IMR-90 (cell line): ENCODE measurements at regions not wholly inside any gene's neighbourhood (a gene's known extent, or its start where the extent isn't known, plus 50 kb on each side); places are given as distances from the start of the nearest gene placed in this dataset.

Source experiments
- ATAC-seq: fragments of 200-7000 bp; cut with Tn5 transposase; 2 replicates; pipeline ENCODE4 v1.9.1; 2020; ENCODE audit warnings: low read depth, mild to moderate bottlenecking, moderate library complexity
- BruUV-seq: library from RNA; stranded (reverse); fragments of 400-500 nt; replicated peaks from 2 replicates; lab custom pipeline; 2021; lab: Mats Ljungman, UMichigan
- CTCF ChIA-PET: fragments of 300-600 bp; formaldehyde crosslinking; extraction: SDS; loops from one replicate; lab custom pipeline; 2021; ENCODE audit warnings: antibody characterized with exemption; lab: Yijun Ruan, JAX
- POLR2A ChIA-PET: fragments of 300-600 bp; sonication (Branson Sonifier 250); formaldehyde crosslinking; loops from one replicate; lab custom pipeline; 2022; ENCODE audit warnings: antibody characterized with exemption; ENCODE audit not compliant: unreplicated experiment; lab: Charles Lee
- DNase-seq: peaks from one replicate; pipeline ENCODE4 v3.0.0; 2013
- H2AFZ ChIP-seq: replicated peaks from 2 replicates; pipeline ENCODE3; 2013; ENCODE audit warnings: low read length, mild to moderate bottlenecking; ENCODE audit not compliant: poor library complexity
- H2AK5ac ChIP-seq: 2 replicates; pipeline ENCODE4 v1.6.1; 2013; ENCODE audit warnings: low read depth, low read length, inconsistent platforms
- H2AK9ac ChIP-seq: replicated peaks from 2 replicates; pipeline ENCODE3; 2013; ENCODE audit warnings: mild to moderate bottlenecking, low read depth, low read length, moderate library complexity; ENCODE audit not compliant: poor library complexity
- H2BK120ac ChIP-seq: 2 replicates; pipeline ENCODE4 v1.6.1; 2013; ENCODE audit warnings: low read depth, low read length, inconsistent platforms
- H2BK15ac ChIP-seq: 3 replicates; pipeline ENCODE4 v1.6.1; 2013; ENCODE audit warnings: low read depth, low read length, inconsistent platforms
- H2BK20ac ChIP-seq: 2 replicates; pipeline ENCODE4 v1.6.1; 2013; ENCODE audit warnings: low read depth, mild to moderate bottlenecking, inconsistent platforms, low read length, moderate library complexity
- H2BK5ac ChIP-seq: 2 replicates; pipeline ENCODE4 v1.6.1; 2013; ENCODE audit warnings: mild to moderate bottlenecking, low read depth, low read length, inconsistent platforms; ENCODE audit not compliant: poor library complexity, severe bottlenecking
- H3K14ac ChIP-seq: replicated peaks from 2 replicates; pipeline ENCODE4 v1.6.1; 2013; ENCODE audit warnings: low read depth, low read length, inconsistent platforms
- H3K18ac ChIP-seq: 2 replicates; pipeline ENCODE4 v1.6.1; 2013; ENCODE audit warnings: low read depth, low read length, control low read depth
- H3K23ac ChIP-seq: 2 replicates; pipeline ENCODE4 v1.6.1; 2013; ENCODE audit warnings: low read depth, low read length, inconsistent platforms
- H3K27ac ChIP-seq: 2 replicates; pipeline ENCODE4 v1.5.1; 2013; ENCODE audit warnings: mild to moderate bottlenecking, control low read depth, low read length; ENCODE audit not compliant: insufficient read depth
- H3K27me3 ChIP-seq: 2 replicates; pipeline ENCODE4 v1.6.1; 2013; ENCODE audit warnings: low read length; ENCODE audit not compliant: control insufficient read depth, insufficient read depth
- H3K36me3 ChIP-seq: 2 replicates; pipeline ENCODE4 v1.6.1; 2013; ENCODE audit warnings: low read length, mixed read lengths; ENCODE audit not compliant: control insufficient read depth, insufficient read depth
- H3K4ac ChIP-seq: 2 replicates; pipeline ENCODE4 v1.6.1; 2013; ENCODE audit warnings: low read depth, low read length, inconsistent platforms
- H3K4me1 ChIP-seq: 2 replicates; pipeline ENCODE4 v1.6.1; 2013; ENCODE audit warnings: low read length, mixed read lengths; ENCODE audit not compliant: control insufficient read depth, insufficient read depth
- H3K4me2 ChIP-seq: 2 replicates; pipeline ENCODE4 v1.6.1; 2013; ENCODE audit warnings: low read depth, mild to moderate bottlenecking, control low read depth, low read length, moderate library complexity
- H3K4me3 ChIP-seq: 2 replicates; pipeline ENCODE4 v1.5.1; 2013; ENCODE audit warnings: low read depth, mild to moderate bottlenecking, control low read depth, low read length, moderate library complexity; ENCODE audit not compliant: insufficient read depth
- H3K56ac ChIP-seq: 2 replicates; pipeline ENCODE4 v1.6.1; 2013; ENCODE audit warnings: low read length, inconsistent platforms; ENCODE audit not compliant: insufficient read depth; ENCODE audit errors: extremely low read depth
- H3K79me1 ChIP-seq, 2 experiments: 2 replicates each; pipeline ENCODE4 v1.6.1; 2013; ENCODE audit warnings: low read length in 2 of 2, inconsistent platforms in 1 of 2, low read depth in 1 of 2
- H3K9ac ChIP-seq: 2 replicates; pipeline ENCODE4 v1.6.1; 2013; ENCODE audit warnings: low read depth, low read length, control low read depth
- H3K9me1 ChIP-seq: 2 replicates; pipeline ENCODE4 v1.6.1; 2013; ENCODE audit warnings: low read length, inconsistent platforms; ENCODE audit not compliant: insufficient read depth
- H3K9me3 ChIP-seq: 2 replicates; pipeline ENCODE4 v1.6.1; 2013; ENCODE audit warnings: low read length; ENCODE audit not compliant: control insufficient read depth, insufficient read depth
- H4K20me1 ChIP-seq: 2 replicates; pipeline ENCODE4 v1.6.1; 2013; ENCODE audit warnings: low read length, inconsistent platforms; ENCODE audit not compliant: insufficient read depth
- H4K5ac ChIP-seq: 2 replicates; pipeline ENCODE4 v1.6.1; 2013; ENCODE audit warnings: mild to moderate bottlenecking, low read depth, low read length, control low read depth
- H4K8ac ChIP-seq, 2 experiments: 2 replicates each; pipeline ENCODE4 v1.6.1; 2013; ENCODE audit warnings: low read depth in 2 of 2, low read length in 2 of 2, control low read depth in 1 of 2, inconsistent platforms in 1 of 2
- H4K91ac ChIP-seq: 2 replicates; pipeline ENCODE4 v1.6.1; 2013; ENCODE audit warnings: low read depth, low read length, inconsistent platforms; ENCODE audit not compliant: insufficient read depth
- BHLHE40 ChIP-seq: fragments of 150-350 bp; IDR thresholded peaks from 2 replicates; pipeline ENCODE4 v1.6.1; 2016; ENCODE audit warnings: mild to moderate bottlenecking, low read depth, low read length
- FOS ChIP-seq: fragments of 150-350 bp; IDR thresholded peaks from 2 replicates; pipeline ENCODE4 v1.6.1; 2016; ENCODE audit warnings: low read depth, low read length
- MAFK ChIP-seq: IDR thresholded peaks from 2 replicates; pipeline ENCODE4 v1.6.1; 2012; ENCODE audit warnings: low read depth, low read length, improper control_type of control experiment
- MAZ ChIP-seq: IDR thresholded peaks from 2 replicates; pipeline ENCODE4 v1.6.1; 2012; ENCODE audit warnings: low read depth, mild to moderate bottlenecking, low read length, improper control_type of control experiment, moderate library complexity, borderline replicate concordance
- MXI1 ChIP-seq: IDR thresholded peaks from 2 replicates; pipeline ENCODE4 v1.6.1; 2012; ENCODE audit warnings: low read depth, mild to moderate bottlenecking, low read length, moderate library complexity, borderline replicate concordance
- NFE2L2 ChIP-seq: fragments of 150-350 bp; IDR thresholded peaks from 2 replicates; pipeline ENCODE4 v1.6.1; 2016; ENCODE audit warnings: low read depth, mild to moderate bottlenecking, low read length
- POLR2A ChIP-seq: IDR thresholded peaks from 2 replicates; pipeline ENCODE4 v1.6.1; 2012; ENCODE audit warnings: mild to moderate bottlenecking, low read depth, low read length
- RAD21 ChIP-seq: IDR thresholded peaks from 2 replicates; pipeline ENCODE4 v1.6.1; 2012; ENCODE audit warnings: low read length, improper control_type of control experiment
- RCOR1 ChIP-seq: IDR thresholded peaks from 2 replicates; pipeline ENCODE4 v1.6.1; 2012; ENCODE audit warnings: mild to moderate bottlenecking, low read length, improper control_type of control experiment; ENCODE audit not compliant: insufficient replicate concordance
- RFX5 ChIP-seq: IDR thresholded peaks from 2 replicates; pipeline ENCODE4 v1.8.0; 2012; ENCODE audit warnings: low read depth, mild to moderate bottlenecking, low read length, moderate library complexity
- SMC3 ChIP-seq: fragments of 150-350 bp; IDR thresholded peaks from 2 replicates; pipeline ENCODE4 v1.6.1; 2016; ENCODE audit warnings: low read depth, mild to moderate bottlenecking, antibody characterized with exemption, low read length, moderate library complexity
- WGBS, 2 experiments: methylation state at CpG; one replicate each; pipeline versions ENCODE4 v1.1.5 to v1.1.7; 2013; ENCODE audit warnings: missing lambda C conversion rate in 2 of 2; ENCODE audit not compliant: insufficient read length in 1 of 2; ENCODE audit errors: extremely low coverage in 2 of 2; 5-methylcytosine and 5-hydroxymethylcytosine counted together
- dilution Hi-C: fragments of 300-500 bp; cut with HindIII; formaldehyde crosslinking; loops from one replicate; pipeline ENCODE4 v1.14.3; 2018; ENCODE audit warnings: low sequenced_read_pairs; ENCODE audit not compliant: unreplicated experiment
- in situ Hi-C: fragments of 300-500 bp; cut with MboI; formaldehyde crosslinking; loops from 3 replicates; pipeline ENCODE4 v1.14.3; 2019; ENCODE audit warnings: low sequenced_read_pairs, inconsistent platforms, mixed read lengths
- intact Hi-C: fragments of 100-400 bp; cut with micrococcal nuclease; formaldehyde crosslinking; loops from 2 replicates; pipeline ENCODE4 v1.10.0; 2022
- TF ChIP-seq, protein P1 (sequence below): conservative IDR thresholded peaks from 2 replicates; pipeline ENCODE4 v1.5.1; 2012; ENCODE audit warnings: mild to moderate bottlenecking, low read depth, low read length, improper control_type of control experiment
- TF ChIP-seq, protein P2 (sequence below): fragments of 150-350 bp; IDR thresholded peaks from 2 replicates; pipeline ENCODE4 v1.6.1; 2016; ENCODE audit warnings: low read depth, mild to moderate bottlenecking, low read length, moderate library complexity, borderline replicate concordance
- TF ChIP-seq, protein P3 (sequence below): fragments of 150-350 bp; IDR thresholded peaks from 2 replicates; pipeline ENCODE4 v1.6.1; 2017; ENCODE audit warnings: mild to moderate bottlenecking, antibody characterized with exemption, low read length, low read depth

DNA sequence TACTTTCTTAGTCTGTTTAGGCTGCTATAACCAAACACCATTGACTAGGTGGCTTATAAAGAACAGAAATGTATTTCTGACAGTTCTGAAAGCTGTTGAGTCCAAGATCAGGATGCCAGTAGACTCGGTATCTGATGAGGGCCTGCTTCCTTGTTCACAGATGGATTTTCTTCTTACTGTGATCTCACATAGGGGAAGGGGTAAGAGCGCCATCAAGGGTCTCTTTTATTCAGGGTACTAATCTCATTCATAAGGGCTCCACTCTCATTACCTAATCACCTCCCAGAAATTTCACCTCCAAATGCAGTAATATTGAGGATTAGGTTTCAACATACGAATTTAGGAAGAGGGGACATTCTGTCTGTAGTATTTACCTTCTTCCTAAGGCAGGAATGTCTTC lies 384.0 kb upstream of the DMAC1 start:
- intact Hi-C loops: no loop called here
- ChIA-PET POLR2A (no interaction called here), CTCF (no interaction called here)
- Histone ChIP-seq H2AFZ (no peak overlapping the region), H3K9me1 (no peaks in the 10 kb centered on the region), H3K36me3 (no peaks in the 10 kb centered on the region), H2BK20ac (no peak overlapping the region), H3K4me2 (no peak overlapping the region), H3K14ac (no peak overlapping the region), H3K79me1 (no peaks in the 10 kb centered on the region), H4K8ac (no peak overlapping the region), H2AK5ac (no peak overlapping the region), H3K4me3 (no peak overlapping the region), H3K4ac (no peak overlapping the region), H4K5ac (no peak overlapping the region), H3K56ac (no peak overlapping the region), H3K9me3 (peaks cover 2% of the 10 kb centered on the region; the same call in 1 of the 2 replicates), H4K91ac (no peak overlapping the region), H3K18ac (no peak overlapping the region), H2BK5ac (no peak overlapping the region), H4K20me1 (no peaks in the 10 kb centered on the region), H2AK9ac (no peak overlapping the region), H2BK15ac (no peak overlapping the region), H3K9ac (no peak overlapping the region), H2BK120ac (no peak overlapping the region), H3K23ac (no peak overlapping the region), H3K27me3 (no peaks in the 10 kb centered on the region), H3K4me1 (no peaks in the 10 kb centered on the region), H3K27ac (no peak overlapping the region)
- TF ChIP-seq MAFK (no peak), RFX5 (no peak), RAD21 (no peak), SMC3 (no peak), POLR2A (no peak), NFE2L2 (no peak), MAZ (no peak), RCOR1 (no peak), FOS (no peak), MXI1 (no peak), BHLHE40 (no peak)
- TF ChIP-seq, protein P1, sequence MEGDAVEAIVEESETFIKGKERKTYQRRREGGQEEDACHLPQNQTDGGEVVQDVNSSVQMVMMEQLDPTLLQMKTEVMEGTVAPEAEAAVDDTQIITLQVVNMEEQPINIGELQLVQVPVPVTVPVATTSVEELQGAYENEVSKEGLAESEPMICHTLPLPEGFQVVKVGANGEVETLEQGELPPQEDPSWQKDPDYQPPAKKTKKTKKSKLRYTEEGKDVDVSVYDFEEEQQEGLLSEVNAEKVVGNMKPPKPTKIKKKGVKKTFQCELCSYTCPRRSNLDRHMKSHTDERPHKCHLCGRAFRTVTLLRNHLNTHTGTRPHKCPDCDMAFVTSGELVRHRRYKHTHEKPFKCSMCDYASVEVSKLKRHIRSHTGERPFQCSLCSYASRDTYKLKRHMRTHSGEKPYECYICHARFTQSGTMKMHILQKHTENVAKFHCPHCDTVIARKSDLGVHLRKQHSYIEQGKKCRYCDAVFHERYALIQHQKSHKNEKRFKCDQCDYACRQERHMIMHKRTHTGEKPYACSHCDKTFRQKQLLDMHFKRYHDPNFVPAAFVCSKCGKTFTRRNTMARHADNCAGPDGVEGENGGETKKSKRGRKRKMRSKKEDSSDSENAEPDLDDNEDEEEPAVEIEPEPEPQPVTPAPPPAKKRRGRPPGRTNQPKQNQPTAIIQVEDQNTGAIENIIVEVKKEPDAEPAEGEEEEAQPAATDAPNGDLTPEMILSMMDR: no peak
- TF ChIP-seq, protein P2, sequence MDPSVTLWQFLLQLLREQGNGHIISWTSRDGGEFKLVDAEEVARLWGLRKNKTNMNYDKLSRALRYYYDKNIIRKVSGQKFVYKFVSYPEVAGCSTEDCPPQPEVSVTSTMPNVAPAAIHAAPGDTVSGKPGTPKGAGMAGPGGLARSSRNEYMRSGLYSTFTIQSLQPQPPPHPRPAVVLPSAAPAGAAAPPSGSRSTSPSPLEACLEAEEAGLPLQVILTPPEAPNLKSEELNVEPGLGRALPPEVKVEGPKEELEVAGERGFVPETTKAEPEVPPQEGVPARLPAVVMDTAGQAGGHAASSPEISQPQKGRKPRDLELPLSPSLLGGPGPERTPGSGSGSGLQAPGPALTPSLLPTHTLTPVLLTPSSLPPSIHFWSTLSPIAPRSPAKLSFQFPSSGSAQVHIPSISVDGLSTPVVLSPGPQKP: no peak
- TF ChIP-seq, protein P3, sequence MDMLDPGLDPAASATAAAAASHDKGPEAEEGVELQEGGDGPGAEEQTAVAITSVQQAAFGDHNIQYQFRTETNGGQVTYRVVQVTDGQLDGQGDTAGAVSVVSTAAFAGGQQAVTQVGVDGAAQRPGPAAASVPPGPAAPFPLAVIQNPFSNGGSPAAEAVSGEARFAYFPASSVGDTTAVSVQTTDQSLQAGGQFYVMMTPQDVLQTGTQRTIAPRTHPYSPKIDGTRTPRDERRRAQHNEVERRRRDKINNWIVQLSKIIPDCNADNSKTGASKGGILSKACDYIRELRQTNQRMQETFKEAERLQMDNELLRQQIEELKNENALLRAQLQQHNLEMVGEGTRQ: no peak
- no peak for DNase-seq
- dilution Hi-C loops: no loop called here
- no peak for ATAC-seq
- in situ Hi-C loops: no loop called here
- WGBS, 2 experiments: no CpG with 5 or more reads among the region's 3 CpGs
- no TSS peak for BruUV-seq
